ENCODE measurements at regions not wholly inside any gene's neighbourhood (a gene's known extent, or its start where the extent isn't known, plus 50 kb on each side); places are given as distances from the start of the nearest gene placed in this dataset.

- no peak for ATAC-seq
Observed at GRCh38 chr13:44157606-44158005, 216.0 kb upstream of the SERP2 start.

- ATAC-seq = no peak
Observed at GRCh38 chr13:44158098-44158521, 215.5 kb upstream of the SERP2 start.

- ATAC-seq = no peak
Observed at GRCh38 chr13:44158881-44159632, 214.6 kb upstream of the SERP2 start.

GRCh38 chr13:44159633-44160279, 213.9 kb upstream of the SERP2 start:
- ATAC-seq = peak; percentile 96

- ATAC-seq = peak; percentile 27
Observed at GRCh38 chr13:44160591-44161191, 212.9 kb upstream of the SERP2 start.

GRCh38 chr13:44163108-44163507, 210.5 kb upstream of the SERP2 start:
- no peak for ATAC-seq

- ATAC-seq = peak; percentile 17
Observed at GRCh38 chr13:44165221-44165888, 208.3 kb upstream of the SERP2 start.

GRCh38 chr13:44165889-44166496, 207.6 kb upstream of the SERP2 start:
- ATAC-seq = peak; percentile 45

GRCh38 chr13:44169018-44169911, 204.4 kb upstream of the SERP2 start:
- ATAC-seq = no peak

- ATAC-seq = no peak
Observed at GRCh38 chr13:44170731-44171130, 202.9 kb upstream of the SERP2 start.

- no peak for ATAC-seq
Observed at GRCh38 chr13:44171156-44171555, 202.5 kb upstream of the SERP2 start.

GRCh38 chr13:44171861-44172260, 201.8 kb upstream of the SERP2 start:
- no peak for ATAC-seq

- no peak for ATAC-seq
Observed at GRCh38 chr13:44172281-44172810, 201.3 kb upstream of the SERP2 start.

- peak; percentile 39 for ATAC-seq
Observed at GRCh38 chr13:44174769-44175425, 198.7 kb upstream of the SERP2 start.

GRCh38 chr13:44176173-44176572, 197.5 kb upstream of the SERP2 start:
- no peak for ATAC-seq

GRCh38 chr13:44180876-44181536, 192.6 kb upstream of the SERP2 start:
- ATAC-seq = no peak

- ATAC-seq = no peak
Observed at GRCh38 chr13:44181931-44182330, 191.7 kb upstream of the SERP2 start.

GRCh38 chr13:44184740-44185139, 188.9 kb upstream of the SERP2 start:
- no peak for ATAC-seq

- ATAC-seq = peak; percentile 56
Observed at GRCh38 chr13:44188257-44188656, 185.4 kb upstream of the SERP2 start.

- no peak for ATAC-seq
Observed at GRCh38 chr13:44189085-44189484, 184.5 kb upstream of the SERP2 start.
